Peyer's patch (tissue), 4 donors: ENCODE measurements at regions not wholly inside any gene's neighbourhood (a gene's known extent, or its start where the extent isn't known, plus 50 kb on each side); places are given as distances from the start of the nearest gene placed in this dataset.

ENCODE experiments used
- DNase-seq, 3 donors: peaks; one replicate each; pipeline ENCODE4 v3.0.0-alpha.2; 2017 to 2019
- H3K27ac ChIP-seq, 4 donors: fragments of 200-600 bp; sonication (generic); one replicate each; pipeline ENCODE4 v1.5.1; 2016 to 2019
- H3K27me3 ChIP-seq, 2 donors: fragments of 200-600 bp; sonication (generic); one replicate each; pipeline ENCODE4 v1.5.1; 2019
- H3K36me3 ChIP-seq, 3 donors: fragments of 200-600 bp; sonication (generic); one replicate each; pipeline ENCODE4 v1.5.1; 2016 to 2019
- H3K4me1 ChIP-seq, 4 donors: fragments of 200-600 bp; sonication (generic); one replicate each; pipeline ENCODE4 v1.5.1; 2016 to 2019
- H3K4me3 ChIP-seq, 4 donors: fragments of 200-600 bp; sonication (generic); 1 replicate in 3 of 4; 2 replicates in 1 of 4; pipeline ENCODE4 v1.5.1; 2016 to 2019; ENCODE audit warnings: mild to moderate bottlenecking in 1 of 4
- H3K9me3 ChIP-seq, 4 donors: fragments of 200-600 bp; sonication (generic); one replicate each; pipeline ENCODE4 v1.5.1; 2016 to 2019; ENCODE audit warnings: mild to moderate bottlenecking in 1 of 4
- POLR2A ChIP-seq, 2 donors: fragments of 450-650 bp; IDR thresholded peaks; one replicate each; pipeline ENCODE4 v1.5.1; 2017; ENCODE audit warnings: antibody characterized with exemption in 2 of 2, mild to moderate bottlenecking in 2 of 2, moderate library complexity in 2 of 2
- TF ChIP-seq, protein P1 (sequence below), 6 experiments: fragments of 450-650 bp in 4 of 6; fragments of 200-600 bp in 2 of 6; sonication (generic) in 1 of 6; IDR thresholded peaks; one replicate each; pipeline ENCODE4 v1.5.1; 2017 to 2019; ENCODE audit warnings: antibody characterized with exemption in 6 of 6, mild to moderate bottlenecking in 3 of 6, moderate library complexity in 1 of 6

GRCh38 chr14:81990312-81990761 is 456.7 kb upstream of the SEL1L start:
- no peaks in the 10 kb centered on the region for H3K9me3 ChIP-seq
- no peak overlapping the region for H3K27ac ChIP-seq
- no peak for TF ChIP-seq POLR2A (IDR thresholded peaks at IDR 0.05)
- TF ChIP-seq, protein P1, sequence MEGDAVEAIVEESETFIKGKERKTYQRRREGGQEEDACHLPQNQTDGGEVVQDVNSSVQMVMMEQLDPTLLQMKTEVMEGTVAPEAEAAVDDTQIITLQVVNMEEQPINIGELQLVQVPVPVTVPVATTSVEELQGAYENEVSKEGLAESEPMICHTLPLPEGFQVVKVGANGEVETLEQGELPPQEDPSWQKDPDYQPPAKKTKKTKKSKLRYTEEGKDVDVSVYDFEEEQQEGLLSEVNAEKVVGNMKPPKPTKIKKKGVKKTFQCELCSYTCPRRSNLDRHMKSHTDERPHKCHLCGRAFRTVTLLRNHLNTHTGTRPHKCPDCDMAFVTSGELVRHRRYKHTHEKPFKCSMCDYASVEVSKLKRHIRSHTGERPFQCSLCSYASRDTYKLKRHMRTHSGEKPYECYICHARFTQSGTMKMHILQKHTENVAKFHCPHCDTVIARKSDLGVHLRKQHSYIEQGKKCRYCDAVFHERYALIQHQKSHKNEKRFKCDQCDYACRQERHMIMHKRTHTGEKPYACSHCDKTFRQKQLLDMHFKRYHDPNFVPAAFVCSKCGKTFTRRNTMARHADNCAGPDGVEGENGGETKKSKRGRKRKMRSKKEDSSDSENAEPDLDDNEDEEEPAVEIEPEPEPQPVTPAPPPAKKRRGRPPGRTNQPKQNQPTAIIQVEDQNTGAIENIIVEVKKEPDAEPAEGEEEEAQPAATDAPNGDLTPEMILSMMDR (IDR thresholded peaks at IDR 0.05), result peak; percentile 20 to 74 (median 66)
- H3K4me1 ChIP-seq, result no peaks in the 10 kb centered on the region
- H3K27me3 ChIP-seq, result no peaks in the 10 kb centered on the region
- no peak overlapping the region for H3K4me3 ChIP-seq
- no peaks in the 10 kb centered on the region for H3K36me3 ChIP-seq
- peak in 1 of 3 donors; percentile 49 for DNase-seq

- TF ChIP-seq POLR2A (IDR thresholded peaks at IDR 0.05), result no peak
- TF ChIP-seq, protein P1 (IDR thresholded peaks at IDR 0.05), result no peak
- H3K4me3 ChIP-seq, result no peak overlapping the region
- no peak overlapping the region for H3K27ac ChIP-seq
- H3K9me3 ChIP-seq, result no peaks in the 10 kb centered on the region
- H3K36me3 ChIP-seq, result no peaks in the 10 kb centered on the region
- H3K27me3 ChIP-seq, result no peaks in the 10 kb centered on the region
- DNase-seq, result no peak
- no peaks in the 10 kb centered on the region for H3K4me1 ChIP-seq
Observed at GRCh38 chr14:81991998-81992397, 458.3 kb upstream of the SEL1L start.

DNA sequence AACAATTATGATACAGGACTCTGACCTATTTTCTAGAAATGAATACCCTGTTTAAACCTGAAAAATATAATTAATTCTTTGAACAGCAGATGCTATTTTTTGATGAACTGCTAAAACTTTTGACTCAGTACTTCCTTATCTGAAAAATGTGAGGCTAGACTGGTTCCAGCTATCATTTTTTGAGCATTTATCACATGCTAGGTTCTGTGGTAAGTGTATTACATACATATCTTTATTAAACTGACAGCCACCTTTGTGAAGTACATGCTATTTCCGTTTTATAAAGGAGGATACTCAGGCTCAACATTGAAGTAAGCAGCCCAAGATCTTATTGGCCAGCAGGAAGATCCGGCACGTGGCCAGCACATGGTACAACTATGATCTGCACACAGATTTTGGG is 459.8 kb upstream of the SEL1L start:
- no peak overlapping the region for H3K27ac ChIP-seq
- no peak for TF ChIP-seq POLR2A (IDR thresholded peaks at IDR 0.05)
- TF ChIP-seq, protein P1 (IDR thresholded peaks at IDR 0.05), result no peak
- H3K27me3 ChIP-seq, result no peaks in the 10 kb centered on the region
- no peaks in the 10 kb centered on the region for H3K4me1 ChIP-seq
- H3K36me3 ChIP-seq, result no peaks in the 10 kb centered on the region
- DNase-seq, result no peak
- no peaks in the 10 kb centered on the region for H3K9me3 ChIP-seq
- no peak overlapping the region for H3K4me3 ChIP-seq

DNA sequence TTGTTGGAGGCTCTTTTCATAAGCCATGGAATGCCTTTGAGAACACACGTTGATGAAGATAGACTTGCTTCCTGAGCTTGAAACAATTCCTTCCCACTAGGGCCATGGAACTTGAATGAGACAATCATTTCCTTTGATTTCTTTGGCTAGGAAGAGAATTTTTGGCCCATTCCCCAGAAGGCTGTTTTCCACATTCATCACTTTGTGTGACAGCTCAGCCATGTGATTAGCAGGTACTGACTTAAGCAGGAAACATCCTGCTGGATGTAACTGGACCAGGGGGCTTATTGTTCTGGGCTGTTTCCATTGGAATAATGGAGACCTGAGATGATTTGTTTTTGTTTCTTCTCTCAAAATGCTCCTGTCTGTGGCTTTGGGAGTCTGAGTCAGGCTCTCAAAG is 469.8 kb upstream of the SEL1L start:
- H3K9me3 ChIP-seq, result no peaks in the 10 kb centered on the region
- TF ChIP-seq, protein P1 (IDR thresholded peaks at IDR 0.05), result no peak
- TF ChIP-seq POLR2A (IDR thresholded peaks at IDR 0.05), result no peak

DNA sequence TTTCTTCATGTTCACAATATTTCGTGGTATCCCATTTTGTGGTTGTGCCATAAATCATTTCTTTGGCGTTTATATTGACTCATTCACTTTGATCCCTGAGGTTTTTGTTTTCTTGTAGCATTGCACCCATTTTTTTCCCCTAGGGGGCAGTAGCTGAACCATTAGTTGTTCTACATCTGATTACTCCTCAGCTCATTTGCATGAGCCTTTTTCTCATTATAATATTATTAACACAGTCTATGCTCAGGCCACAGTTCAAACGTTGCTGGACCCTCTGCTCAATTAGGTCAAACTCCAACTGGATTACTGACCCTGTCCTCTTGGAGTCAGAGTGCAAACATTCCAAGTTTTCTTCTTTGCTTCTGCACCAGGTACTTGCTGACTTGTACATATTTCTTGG is 475.4 kb upstream of the SEL1L start:
- Histone ChIP-seq H3K4me1 (no peaks in the 10 kb centered on the region), H3K36me3 (no peaks in the 10 kb centered on the region), H3K27ac (no peak overlapping the region), H3K9me3 (peaks cover 0 to 5% (median 0%) of the 10 kb centered on the region in 4 donors), H3K27me3 (no peaks in the 10 kb centered on the region), H3K4me3 (no peak overlapping the region)
- DNase-seq, result no peak
- TF ChIP-seq, protein P1 (IDR thresholded peaks at IDR 0.05), result peak in 2 of 6 experiments; percentile 6 to 32
- no peak for TF ChIP-seq POLR2A (IDR thresholded peaks at IDR 0.05)

More for the DNA sequence above, 469.8 kb upstream of the SEL1L start:
- no peaks in the 10 kb centered on the region for H3K27me3 ChIP-seq
- no peak for DNase-seq
- H3K27ac ChIP-seq, result no peak overlapping the region
- H3K4me1 ChIP-seq, result no peaks in the 10 kb centered on the region
- H3K36me3 ChIP-seq, result no peaks in the 10 kb centered on the region
- no peak overlapping the region for H3K4me3 ChIP-seq

GRCh38 chr14:82009993-82010392 is 476.3 kb upstream of the SEL1L start:
- no peaks in the 10 kb centered on the region for H3K27me3 ChIP-seq
- DNase-seq, result no peak
- TF ChIP-seq POLR2A (IDR thresholded peaks at IDR 0.05), result no peak
- TF ChIP-seq, protein P1 (IDR thresholded peaks at IDR 0.05), result no peak

More at GRCh38 chr14:82009993-82010392, 476.3 kb upstream of the SEL1L start:
- H3K4me1 ChIP-seq, result no peaks in the 10 kb centered on the region
- H3K4me3 ChIP-seq, result no peak overlapping the region
- H3K9me3 ChIP-seq, result peaks cover 0 to 5% (median 0%) of the 10 kb centered on the region in 4 donors
- no peaks in the 10 kb centered on the region for H3K36me3 ChIP-seq
- no peak overlapping the region for H3K27ac ChIP-seq
